Neutrophil (primary cell): ENCODE measurements at regions not wholly inside any gene's neighbourhood (a gene's known extent, or its start where the extent isn't known, plus 50 kb on each side); places are given as distances from the start of the nearest gene placed in this dataset.

Experiments used
- H3K27ac ChIP-seq: fragments of 200-600 bp; sonication (generic); 2 replicates; pipeline ENCODE4 v1.5.1; 2016; ENCODE audit warnings: mild to moderate bottlenecking, moderate library complexity
- H3K27me3 ChIP-seq: fragments of 200-600 bp; sonication (generic); 2 replicates; pipeline ENCODE4 v1.6.0; 2016; ENCODE audit warnings: mild to moderate bottlenecking
- H3K36me3 ChIP-seq: fragments of 200-600 bp; sonication (generic); 2 replicates; pipeline ENCODE4 v1.5.1; 2017
- H3K4me1 ChIP-seq, 2 experiments: fragments of 200-600 bp in 1 of 2; sonication (generic) in 1 of 2; 1 replicate in 1 of 2; 2 replicates in 1 of 2; pipeline versions ENCODE4 v1.5.1 to v1.6.1; 2013 to 2016; ENCODE audit warnings: low read depth in 1 of 2, low read length in 1 of 2, mild to moderate bottlenecking in 1 of 2, moderate library complexity in 1 of 2; ENCODE audit not compliant: control insufficient read depth in 1 of 2, insufficient read depth in 1 of 2
- H3K4me3 ChIP-seq, 2 experiments: fragments of 200-600 bp in 1 of 2; sonication (generic) in 1 of 2; 1 replicate in 1 of 2; 2 replicates in 1 of 2; pipeline ENCODE4 v1.5.1; 2013 to 2016; ENCODE audit warnings: low read depth in 1 of 2, low read length in 1 of 2, mild to moderate bottlenecking in 1 of 2, moderate library complexity in 1 of 2
- H3K9me3 ChIP-seq: fragments of 200-600 bp; sonication (generic); 2 replicates; pipeline ENCODE4 v1.5.1; 2016
- TF ChIP-seq, protein P1 (sequence below): fragments of 200-600 bp; sonication (generic); IDR thresholded peaks from 2 replicates; pipeline ENCODE4 v1.5.1; 2016; ENCODE audit warnings: antibody characterized with exemption

GRCh38 chr12:4133636-4134447, 139.7 kb upstream of the CCND2 start:
- H3K4me1 ChIP-seq, result peaks cover 19% of the 10 kb centered on the region in 2 experiments
- no peak overlapping the region for H3K4me3 ChIP-seq
- H3K36me3 ChIP-seq, result no peaks in the 10 kb centered on the region
- TF ChIP-seq, protein P1, sequence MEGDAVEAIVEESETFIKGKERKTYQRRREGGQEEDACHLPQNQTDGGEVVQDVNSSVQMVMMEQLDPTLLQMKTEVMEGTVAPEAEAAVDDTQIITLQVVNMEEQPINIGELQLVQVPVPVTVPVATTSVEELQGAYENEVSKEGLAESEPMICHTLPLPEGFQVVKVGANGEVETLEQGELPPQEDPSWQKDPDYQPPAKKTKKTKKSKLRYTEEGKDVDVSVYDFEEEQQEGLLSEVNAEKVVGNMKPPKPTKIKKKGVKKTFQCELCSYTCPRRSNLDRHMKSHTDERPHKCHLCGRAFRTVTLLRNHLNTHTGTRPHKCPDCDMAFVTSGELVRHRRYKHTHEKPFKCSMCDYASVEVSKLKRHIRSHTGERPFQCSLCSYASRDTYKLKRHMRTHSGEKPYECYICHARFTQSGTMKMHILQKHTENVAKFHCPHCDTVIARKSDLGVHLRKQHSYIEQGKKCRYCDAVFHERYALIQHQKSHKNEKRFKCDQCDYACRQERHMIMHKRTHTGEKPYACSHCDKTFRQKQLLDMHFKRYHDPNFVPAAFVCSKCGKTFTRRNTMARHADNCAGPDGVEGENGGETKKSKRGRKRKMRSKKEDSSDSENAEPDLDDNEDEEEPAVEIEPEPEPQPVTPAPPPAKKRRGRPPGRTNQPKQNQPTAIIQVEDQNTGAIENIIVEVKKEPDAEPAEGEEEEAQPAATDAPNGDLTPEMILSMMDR, result no peak
- H3K9me3 ChIP-seq, result no peaks in the 10 kb centered on the region
- no peak overlapping the region for H3K27ac ChIP-seq
- no peaks in the 10 kb centered on the region for H3K27me3 ChIP-seq

DNA sequence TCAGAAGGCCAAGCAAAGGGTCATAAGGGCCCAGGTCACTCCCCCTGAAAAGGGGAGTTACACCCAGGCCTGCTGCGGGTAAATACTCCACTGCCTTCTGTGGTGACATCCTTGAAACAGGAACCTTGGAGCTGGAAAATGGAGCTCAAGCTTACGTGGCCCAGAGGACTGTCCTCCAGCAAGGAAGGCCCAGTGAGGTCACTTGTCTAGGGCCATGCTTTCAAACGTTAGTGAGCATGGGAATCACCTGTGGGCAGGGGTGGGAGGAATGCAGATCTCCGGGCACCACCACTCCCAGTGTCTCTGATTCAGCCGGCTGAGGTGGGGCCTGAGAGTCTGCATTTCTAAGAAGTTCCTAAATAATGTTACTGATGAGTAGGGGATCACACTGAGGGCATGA, 140.5 kb upstream of the CCND2 start:
- TF ChIP-seq, protein P1, result no peak
- Histone ChIP-seq H3K27ac (no peak overlapping the region), H3K27me3 (no peaks in the 10 kb centered on the region), H3K36me3 (no peaks in the 10 kb centered on the region), H3K9me3 (no peaks in the 10 kb centered on the region), H3K4me1 (peaks cover 19% of the 10 kb centered on the region in 2 experiments), H3K4me3 (no peak overlapping the region)

- Histone ChIP-seq H3K27ac (no peak overlapping the region), H3K27me3 (peaks cover 33% of the 10 kb centered on the region), H3K4me1 (peaks cover 22 to 23% of the 10 kb centered on the region in 2 experiments), H3K4me3 (no peak overlapping the region), H3K36me3 (no peaks in the 10 kb centered on the region), H3K9me3 (no peaks in the 10 kb centered on the region)
- TF ChIP-seq, protein P1, result no peak
Observed at GRCh38 chr12:4121506-4122020, 152.0 kb upstream of the CCND2 start.

GRCh38 chr12:4120316-4120917, 153.1 kb upstream of the CCND2 start:
- H3K27ac ChIP-seq, result no peak overlapping the region
- H3K4me3 ChIP-seq, result no peak overlapping the region
- no peaks in the 10 kb centered on the region for H3K9me3 ChIP-seq
- H3K4me1 ChIP-seq, result peaks cover 34 to 35% of the 10 kb centered on the region in 2 experiments
- TF ChIP-seq, protein P1, result no peak
- H3K36me3 ChIP-seq, result no peaks in the 10 kb centered on the region
- H3K27me3 ChIP-seq, result peaks cover 33% of the 10 kb centered on the region

DNA sequence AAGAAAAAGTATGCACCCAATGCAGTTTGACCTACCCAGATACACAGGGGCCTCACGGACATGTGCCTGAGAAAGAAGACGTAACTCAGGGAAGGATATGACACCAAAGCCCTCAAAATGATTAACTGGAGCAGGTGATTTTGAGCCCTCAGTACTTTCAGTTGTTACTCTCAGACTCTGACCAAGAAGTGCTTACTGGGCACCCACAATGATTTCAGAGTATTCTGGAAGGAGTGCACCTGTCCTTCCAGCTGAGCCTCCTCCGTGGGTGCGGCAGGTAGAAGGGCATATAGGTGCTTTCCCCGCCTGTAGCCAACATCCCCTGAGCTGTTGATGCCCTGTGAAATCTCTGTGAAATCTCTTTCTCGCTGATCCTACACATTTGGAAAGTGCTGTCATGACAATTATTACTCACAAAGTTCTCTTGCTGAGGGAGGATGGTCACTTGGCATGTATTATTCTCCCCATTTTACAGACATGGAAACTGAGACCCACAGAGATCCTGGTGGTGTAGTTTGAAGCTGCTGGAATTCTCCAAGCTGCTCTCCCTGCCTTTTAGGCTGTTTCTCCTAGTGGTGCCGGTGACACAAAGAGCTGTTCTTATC, 154.3 kb upstream of the CCND2 start:
- H3K4me1 ChIP-seq, result peaks cover 35 to 36% of the 10 kb centered on the region in 2 experiments
- peaks cover 33% of the 10 kb centered on the region for H3K27me3 ChIP-seq
- no peaks in the 10 kb centered on the region for H3K9me3 ChIP-seq
- TF ChIP-seq, protein P1, result no peak
- H3K36me3 ChIP-seq, result no peaks in the 10 kb centered on the region
- no peak overlapping the region for H3K4me3 ChIP-seq
- no peak overlapping the region for H3K27ac ChIP-seq
